GM12873 (cell line): ENCODE measurements at regions not wholly inside any gene's neighbourhood (a gene's known extent, or its start where the extent isn't known, plus 50 kb on each side); places are given as distances from the start of the nearest gene placed in this dataset.

Experiments
- CTCF ChIP-seq: IDR thresholded peaks from 2 replicates; pipeline ENCODE4 v1.5.1; 2012; ENCODE audit warnings: low read depth, mild to moderate bottlenecking, moderate library complexity, low read length, control low read depth; ENCODE audit not compliant: insufficient read depth; ENCODE audit errors: missing control alignments

- no peak for TF ChIP-seq CTCF
Observed at GRCh38 chr16:63578791-63579190, 1542.6 kb upstream of the CDH8 start.

- TF ChIP-seq CTCF, result no peak
Observed at GRCh38 chr16:63577891-63578290, 1541.7 kb upstream of the CDH8 start.

- no peak for TF ChIP-seq CTCF
Observed at GRCh38 chr16:63575041-63575440, 1538.8 kb upstream of the CDH8 start.

GRCh38 chr16:63568164-63568563 lies 1531.9 kb upstream of the CDH8 start:
- no peak for TF ChIP-seq CTCF

GRCh38 chr16:63563819-63564505 lies 1527.7 kb upstream of the CDH8 start:
- no peak for TF ChIP-seq CTCF

GRCh38 chr16:63553980-63554379 lies 1517.7 kb upstream of the CDH8 start:
- TF ChIP-seq CTCF, result no peak

- no peak for TF ChIP-seq CTCF
Observed at GRCh38 chr16:63539276-63539675, 1503.0 kb upstream of the CDH8 start.

GRCh38 chr16:63530974-63531373 lies 1494.7 kb upstream of the CDH8 start:
- TF ChIP-seq CTCF, result no peak
